ENCODE measurements at regions not wholly inside any gene's neighbourhood (a gene's known extent, or its start where the extent isn't known, plus 50 kb on each side); places are given as distances from the start of the nearest gene placed in this dataset.
A peak's percentile ranks its signal among the peaks of the same experiment; 100 is the strongest.
"Not testable (repeated sequence)": the region's sequence is repeated elsewhere in the genome, so short reads cannot be mapped to it uniquely, and the experiment has no call there.

DNA sequence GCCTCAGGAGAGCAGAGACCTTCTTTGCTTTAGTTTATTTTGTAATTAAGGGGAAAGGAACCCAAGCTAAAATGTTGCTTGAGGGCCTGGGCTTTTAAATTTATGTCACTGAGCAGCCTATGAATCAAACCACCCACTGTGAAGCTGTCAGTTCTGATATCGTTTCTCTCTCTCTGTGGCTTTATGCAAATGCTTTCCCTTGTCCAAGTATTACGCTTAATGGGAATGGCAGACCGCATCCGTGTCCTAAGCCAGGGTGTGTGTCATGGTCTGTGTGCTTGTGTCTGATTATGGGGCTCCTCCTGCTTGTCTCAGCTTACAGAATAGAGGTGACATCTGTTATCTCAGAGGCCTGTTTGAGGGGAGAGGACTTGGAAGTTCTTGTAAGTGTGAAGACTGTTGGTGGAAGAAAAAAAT is 82.4 kb downstream of the EBLN2 start:
- Histone ChIP-seq H2BK12ac (ENCODE audit: low read length) (no peak overlapping the region), H3K14ac (ENCODE audit: low read length) (no peak overlapping the region), H4K91ac (ENCODE audit: low read depth, low read length, poor library complexity) (no peak overlapping the region), H3K36me3 (replicated peaks in 1 of 2; ENCODE audit: control insufficient read depth in 2 of 2, insufficient read depth in 2 of 2, low read length in 2 of 2) (no peaks in the 10 kb centered on the region), H2BK120ac (ENCODE audit: low read depth, low read length) (no peak overlapping the region), H3K4me3 (ENCODE audit: low read length in 2 of 2) (no peak overlapping the region), H3K23ac (ENCODE audit: low read depth, low read length, poor library complexity) (no peak overlapping the region), H3K27ac (replicated peaks; ENCODE audit: low read length) (no peak overlapping the region), H3K27me3 (ENCODE audit: control insufficient read depth in 3 of 3, insufficient read depth in 3 of 3, low read depth in 1 of 3, low read length in 3 of 3) (peaks cover 0 to 9% (median 0%) of the 10 kb centered on the region in 3 experiments), H2BK5ac (ENCODE audit: low read length) (no peak overlapping the region), H2AK5ac (ENCODE audit: low read depth, low read length) (no peak overlapping the region), H3K9ac (ENCODE audit: low read depth, low read length, poor library complexity) (no peak overlapping the region), H3K18ac (ENCODE audit: low read length) (no peak overlapping the region), H3K79me1 (ENCODE audit: low read depth, low read length) (no peaks in the 10 kb centered on the region), H3K4me1 (ENCODE audit: control insufficient read depth in 2 of 2, insufficient read depth in 1 of 2, low read depth in 1 of 2, low read length in 2 of 2) (peaks cover 4% of the 10 kb centered on the region in 2 donors), H3K9me3 (replicated peaks in 1 of 2; ENCODE audit: control insufficient read depth in 2 of 2, insufficient read depth in 1 of 2, low read depth in 1 of 2, low read length in 2 of 2) (no peaks in the 10 kb centered on the region), H4K8ac (ENCODE audit: low read depth, low read length) (no peak overlapping the region), H3K4ac (ENCODE audit: low read length) (no peak overlapping the region), H2BK15ac (ENCODE audit: low read length) (no peak overlapping the region), H3K4me2 (ENCODE audit: insufficient read depth, low read length, poor library complexity, severe bottlenecking) (no peak overlapping the region), H2AFZ (ENCODE audit: low read length) (peak overlapping the region; percentile 20)
- no peak for DNase-seq (ENCODE audit: low spot score)
- no CpG with 5 or more reads among the region's 4 CpGs for WGBS, 2 donors (ENCODE audit: extremely low coverage in 2 of 2, insufficient read length in 2 of 2, insufficient replicate concordance in 1 of 2)

DNA sequence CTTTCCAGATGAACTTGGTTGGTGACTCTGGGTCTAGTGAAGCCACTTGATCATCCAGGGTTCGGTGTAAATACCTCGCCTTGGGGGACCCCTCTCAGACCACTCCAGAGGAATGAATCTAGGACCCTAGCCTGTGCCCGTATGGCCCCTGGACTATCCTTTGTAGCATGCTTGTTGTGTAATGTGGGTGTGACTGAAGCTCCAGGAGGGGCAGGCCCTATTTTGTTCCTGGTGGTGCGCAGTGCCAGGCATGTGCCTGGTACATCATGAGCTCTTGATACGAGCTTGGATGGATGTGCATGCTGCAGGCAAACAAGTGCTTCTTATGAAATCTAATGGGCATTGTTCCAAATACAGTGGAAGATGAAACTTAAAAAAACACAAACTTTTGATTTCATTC is 82.8 kb downstream of the EBLN2 start:
- H3K36me3 ChIP-seq (replicated peaks in 1 of 2; ENCODE audit: control insufficient read depth in 2 of 2, insufficient read depth in 2 of 2, low read length in 2 of 2): no peaks in the 10 kb centered on the region
- no peak overlapping the region for H2AK5ac ChIP-seq (ENCODE audit: low read depth, low read length)
- peak overlapping the region; percentile 79 for H3K18ac ChIP-seq (ENCODE audit: low read length)
- H4K91ac ChIP-seq (ENCODE audit: low read depth, low read length, poor library complexity): no peak overlapping the region
- H2AFZ ChIP-seq (ENCODE audit: low read length): peak overlapping the region; percentile 20
- no peaks in the 10 kb centered on the region for H3K79me1 ChIP-seq (ENCODE audit: low read depth, low read length)
- no CpG with 5 or more reads among the region's 5 CpGs for WGBS, 2 donors (ENCODE audit: extremely low coverage in 2 of 2, insufficient read length in 2 of 2, insufficient replicate concordance in 1 of 2)
- H3K9me3 ChIP-seq (replicated peaks in 1 of 2; ENCODE audit: control insufficient read depth in 2 of 2, insufficient read depth in 1 of 2, low read depth in 1 of 2, low read length in 2 of 2): no peaks in the 10 kb centered on the region
- no peak overlapping the region for H3K14ac ChIP-seq (ENCODE audit: low read length)
- H3K9ac ChIP-seq (ENCODE audit: low read depth, low read length, poor library complexity): no peak overlapping the region
- no peak overlapping the region for H3K23ac ChIP-seq (ENCODE audit: low read depth, low read length, poor library complexity)
- no peak for DNase-seq (ENCODE audit: low spot score)
- no peak overlapping the region for H3K27ac ChIP-seq (replicated peaks; ENCODE audit: low read length)
- no peak overlapping the region for H3K4ac ChIP-seq (ENCODE audit: low read length)
- no peak overlapping the region for H3K4me2 ChIP-seq (ENCODE audit: insufficient read depth, low read length, poor library complexity, severe bottlenecking)
- no peak overlapping the region for H4K8ac ChIP-seq (ENCODE audit: low read depth, low read length)
- H3K27me3 ChIP-seq (ENCODE audit: control insufficient read depth in 3 of 3, insufficient read depth in 3 of 3, low read depth in 1 of 3, low read length in 3 of 3): peaks cover 0 to 9% (median 0%) of the 10 kb centered on the region in 3 experiments
- no peak overlapping the region for H2BK5ac ChIP-seq (ENCODE audit: low read length)
- no peak overlapping the region for H3K4me3 ChIP-seq (ENCODE audit: low read length in 2 of 2)
- H2BK120ac ChIP-seq (ENCODE audit: low read depth, low read length): no peak overlapping the region
- no peak overlapping the region for H2BK15ac ChIP-seq (ENCODE audit: low read length)
- H2BK12ac ChIP-seq (ENCODE audit: low read length): no peak overlapping the region
- H3K4me1 ChIP-seq (ENCODE audit: control insufficient read depth in 2 of 2, insufficient read depth in 1 of 2, low read depth in 1 of 2, low read length in 2 of 2): peaks cover 4% of the 10 kb centered on the region in 2 donors

DNA sequence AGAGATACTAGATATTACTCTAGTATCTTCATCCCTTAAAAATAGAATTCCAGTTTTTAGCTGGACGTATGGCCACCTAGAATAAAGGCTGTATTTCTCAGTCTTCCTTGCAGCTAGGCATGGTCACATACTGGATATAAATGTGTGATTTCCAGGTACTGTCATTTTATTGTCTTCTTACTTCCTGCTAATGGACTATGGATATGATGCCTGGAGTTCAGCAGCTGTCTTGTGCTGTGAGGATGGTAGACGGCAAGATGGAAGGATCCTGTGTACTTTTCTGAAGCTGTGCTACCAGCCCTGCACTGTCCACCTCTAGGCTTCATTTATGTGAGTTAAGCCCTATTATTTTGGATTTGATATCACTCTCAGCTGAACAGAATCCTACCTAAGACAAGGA is 83.4 kb downstream of the EBLN2 start:
- no peak overlapping the region for H3K23ac ChIP-seq (ENCODE audit: low read depth, low read length, poor library complexity)
- no peak overlapping the region for H2AK5ac ChIP-seq (ENCODE audit: low read depth, low read length)
- no peaks in the 10 kb centered on the region for H3K9me3 ChIP-seq (replicated peaks in 1 of 2; ENCODE audit: control insufficient read depth in 2 of 2, insufficient read depth in 1 of 2, low read depth in 1 of 2, low read length in 2 of 2)
- no peak overlapping the region for H4K91ac ChIP-seq (ENCODE audit: low read depth, low read length, poor library complexity)
- WGBS, 2 donors (ENCODE audit: extremely low coverage in 2 of 2, insufficient read length in 2 of 2, insufficient replicate concordance in 1 of 2): no CpG with 5 or more reads among the region's 2 CpGs
- H3K79me1 ChIP-seq (ENCODE audit: low read depth, low read length): no peaks in the 10 kb centered on the region
- no peak for DNase-seq (ENCODE audit: low spot score)
- no peaks in the 10 kb centered on the region for H3K36me3 ChIP-seq (replicated peaks in 1 of 2; ENCODE audit: control insufficient read depth in 2 of 2, insufficient read depth in 2 of 2, low read length in 2 of 2)
- no peak overlapping the region for H3K4me3 ChIP-seq (ENCODE audit: low read length in 2 of 2)
- no peak overlapping the region for H3K27ac ChIP-seq (replicated peaks; ENCODE audit: low read length)
- peaks cover 0 to 9% (median 0%) of the 10 kb centered on the region in 3 experiments for H3K27me3 ChIP-seq (ENCODE audit: control insufficient read depth in 3 of 3, insufficient read depth in 3 of 3, low read depth in 1 of 3, low read length in 3 of 3)
- H3K18ac ChIP-seq (ENCODE audit: low read length): no peak overlapping the region
- H3K4ac ChIP-seq (ENCODE audit: low read length): no peak overlapping the region
- H2BK120ac ChIP-seq (ENCODE audit: low read depth, low read length): no peak overlapping the region
- no peak overlapping the region for H3K4me2 ChIP-seq (ENCODE audit: insufficient read depth, low read length, poor library complexity, severe bottlenecking)
- H4K8ac ChIP-seq (ENCODE audit: low read depth, low read length): no peak overlapping the region
- H3K14ac ChIP-seq (ENCODE audit: low read length): no peak overlapping the region
- no peak overlapping the region for H2BK15ac ChIP-seq (ENCODE audit: low read length)
- H2BK12ac ChIP-seq (ENCODE audit: low read length): no peak overlapping the region
- no peak overlapping the region for H3K9ac ChIP-seq (ENCODE audit: low read depth, low read length, poor library complexity)
- no peak overlapping the region for H2AFZ ChIP-seq (ENCODE audit: low read length)
- H2BK5ac ChIP-seq (ENCODE audit: low read length): no peak overlapping the region
- H3K4me1 ChIP-seq (ENCODE audit: control insufficient read depth in 2 of 2, insufficient read depth in 1 of 2, low read depth in 1 of 2, low read length in 2 of 2): peaks cover 4% of the 10 kb centered on the region in 2 donors

DNA sequence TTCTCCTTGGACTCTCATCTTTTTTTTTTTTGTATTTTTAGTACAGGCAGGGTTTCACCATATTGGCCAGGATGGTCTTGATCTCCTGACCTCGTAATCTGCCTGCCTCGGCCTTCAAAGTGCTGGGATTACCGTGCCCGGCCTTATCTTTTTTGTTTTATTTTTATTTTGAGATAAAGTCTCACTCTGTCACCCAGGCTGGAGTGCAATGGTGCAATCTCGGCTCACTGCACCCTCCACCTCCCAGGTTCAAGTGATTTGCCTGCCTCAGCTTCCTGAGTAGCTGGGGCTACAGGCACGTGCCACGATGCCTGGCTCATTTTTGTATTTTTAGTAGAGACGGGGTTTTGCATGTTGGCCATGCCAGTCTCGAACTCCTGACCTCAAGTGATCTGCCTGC is 86.0 kb downstream of the EBLN2 start:
- not testable (repeated sequence) for H3K27ac ChIP-seq (replicated peaks; ENCODE audit: low read length); H3K4ac ChIP-seq (ENCODE audit: low read length); DNase-seq (ENCODE audit: low spot score); H3K4me2 ChIP-seq (ENCODE audit: insufficient read depth, low read length, poor library complexity, severe bottlenecking); H2AFZ ChIP-seq (ENCODE audit: low read length); H4K8ac ChIP-seq (ENCODE audit: low read depth, low read length); H3K18ac ChIP-seq (ENCODE audit: low read length); H3K23ac ChIP-seq (ENCODE audit: low read depth, low read length, poor library complexity); H3K4me1 ChIP-seq (ENCODE audit: control insufficient read depth in 2 of 2, insufficient read depth in 1 of 2, low read depth in 1 of 2, low read length in 2 of 2); H3K9ac ChIP-seq (ENCODE audit: low read depth, low read length, poor library complexity); H3K27me3 ChIP-seq (ENCODE audit: control insufficient read depth in 3 of 3, insufficient read depth in 3 of 3, low read depth in 1 of 3, low read length in 3 of 3); H2BK120ac ChIP-seq (ENCODE audit: low read depth, low read length); H3K4me3 ChIP-seq (ENCODE audit: low read length in 2 of 2); H3K36me3 ChIP-seq (replicated peaks in 1 of 2; ENCODE audit: control insufficient read depth in 2 of 2, insufficient read depth in 2 of 2, low read length in 2 of 2); H3K79me1 ChIP-seq (ENCODE audit: low read depth, low read length); H2BK12ac ChIP-seq (ENCODE audit: low read length); H2AK5ac ChIP-seq (ENCODE audit: low read depth, low read length); H3K9me3 ChIP-seq (replicated peaks in 1 of 2; ENCODE audit: control insufficient read depth in 2 of 2, insufficient read depth in 1 of 2, low read depth in 1 of 2, low read length in 2 of 2); H2BK5ac ChIP-seq (ENCODE audit: low read length); H3K14ac ChIP-seq (ENCODE audit: low read length); H2BK15ac ChIP-seq (ENCODE audit: low read length); H4K91ac ChIP-seq (ENCODE audit: low read depth, low read length, poor library complexity)
- WGBS, 2 donors (ENCODE audit: extremely low coverage in 2 of 2, insufficient read length in 2 of 2, insufficient replicate concordance in 1 of 2): no CpG with 5 or more reads among the region's 9 CpGs

All from neuronal stem cell (in vitro differentiated cells).